Hepatocyte (in vitro differentiated cells): ENCODE measurements at regions not wholly inside any gene's neighbourhood (a gene's known extent, or its start where the extent isn't known, plus 50 kb on each side); places are given as distances from the start of the nearest gene placed in this dataset.
A peak's percentile ranks its signal among the peaks of the same experiment; 100 is the strongest.

Source experiments
- DNase-seq: peaks from one replicate; pipeline ENCODE4 v3.0.0-alpha.2; 2016; ENCODE audit warnings: low spot score
- H2AFZ ChIP-seq: fragments of 200-600 bp; sonication (generic); 2 replicates; pipeline ENCODE4 v1.6.0; 2016; ENCODE audit warnings: antibody characterized with exemption, mild to moderate bottlenecking
- H3K27ac ChIP-seq: fragments of 200-600 bp; sonication (generic); 2 replicates; pipeline ENCODE4 v1.5.1; 2016; ENCODE audit warnings: mild to moderate bottlenecking
- H3K27me3 ChIP-seq: fragments of 200-600 bp; sonication (generic); 2 replicates; pipeline ENCODE4 v1.6.1; 2016
- H3K36me3 ChIP-seq: fragments of 200-600 bp; sonication (generic); replicated peaks from 2 replicates; pipeline ENCODE4 v1.5.1; 2016; ENCODE audit warnings: low read depth; ENCODE audit not compliant: insufficient read depth
- H3K4me1 ChIP-seq: fragments of 200-600 bp; sonication (generic); 2 replicates; pipeline ENCODE4 v1.5.1; 2016; ENCODE audit warnings: mild to moderate bottlenecking, moderate library complexity; ENCODE audit not compliant: insufficient read depth
- H3K4me2 ChIP-seq: fragments of 200-600 bp; sonication (generic); 2 replicates; pipeline ENCODE4 v1.6.0; 2016
- H3K4me3 ChIP-seq: fragments of 200-600 bp; sonication (generic); 2 replicates; pipeline ENCODE4 v1.5.1; 2016; ENCODE audit warnings: mild to moderate bottlenecking
- H3K79me2 ChIP-seq: fragments of 200-600 bp; sonication (generic); 2 replicates; pipeline ENCODE4 v1.6.0; 2017; ENCODE audit warnings: mild to moderate bottlenecking
- H3K9me2 ChIP-seq: fragments of 200-600 bp; sonication (generic); replicated peaks from 2 replicates; pipeline ENCODE4 v1.6.0; 2017; ENCODE audit warnings: mild to moderate bottlenecking; ENCODE audit not compliant: insufficient read depth
- H3K9me3 ChIP-seq: fragments of 200-600 bp; sonication (generic); 2 replicates; pipeline ENCODE4 v1.5.1; 2016; ENCODE audit warnings: low read depth, mild to moderate bottlenecking
- H4K20me1 ChIP-seq: fragments of 200-600 bp; sonication (generic); 2 replicates; pipeline ENCODE4 v1.6.0; 2016; ENCODE audit warnings: mild to moderate bottlenecking; ENCODE audit not compliant: insufficient read depth, poor library complexity, severe bottlenecking
- EZH2 ChIP-seq: fragments of 200-600 bp; sonication (generic); IDR thresholded peaks from 2 replicates; pipeline ENCODE4 v1.6.1; 2016; ENCODE audit warnings: antibody characterized with exemption, mild to moderate bottlenecking, borderline replicate concordance
- EZH2phosphoT487 ChIP-seq: fragments of 200-600 bp; sonication (generic); IDR thresholded peaks from one replicate; pipeline ENCODE4 v1.6.1; 2018; ENCODE audit warnings: antibody characterized with exemption, mild to moderate bottlenecking, low read depth, moderate library complexity; ENCODE audit not compliant: unreplicated experiment, severe bottlenecking
- WGBS: methylation state at CpG from one replicate; pipeline ENCODE4 v1.1.6; 2016; ENCODE audit warnings: low lambda C conversion rate; ENCODE audit errors: missing lambda C conversion rate; 5-methylcytosine and 5-hydroxymethylcytosine counted together
- TF ChIP-seq, protein P1 (sequence below): fragments of 200-600 bp; sonication (generic); IDR thresholded peaks from 2 replicates; pipeline ENCODE4 v1.5.1; 2016; ENCODE audit warnings: antibody characterized with exemption, mild to moderate bottlenecking; ENCODE audit not compliant: poor library complexity

DNA sequence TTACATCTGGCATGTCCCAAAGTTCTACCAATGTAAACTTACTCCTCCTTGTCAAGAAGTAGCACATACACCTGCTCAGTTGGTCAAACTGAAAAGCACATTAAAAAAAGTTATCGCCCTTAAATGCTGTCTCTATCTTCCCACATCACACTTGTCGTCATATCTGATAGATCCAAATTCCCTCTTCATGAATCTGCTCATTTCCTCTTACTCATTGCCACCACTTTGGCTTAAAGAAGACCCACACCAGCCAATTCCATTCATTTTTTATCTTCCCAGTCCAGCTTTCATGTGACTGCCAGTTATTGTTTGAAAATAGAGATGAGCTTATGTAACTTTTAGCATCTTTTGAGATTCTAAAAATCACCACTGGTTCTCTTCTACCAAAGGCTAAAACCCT lies 305.9 kb upstream of the MTNR1B start:
- no peaks in the 10 kb centered on the region for H4K20me1 ChIP-seq
- H3K9me3 ChIP-seq, result no peaks in the 10 kb centered on the region
- H3K9me2 ChIP-seq, result no peaks in the 10 kb centered on the region
- H3K79me2 ChIP-seq, result no peaks in the 10 kb centered on the region
- no peak for DNase-seq
- no peaks in the 10 kb centered on the region for H3K36me3 ChIP-seq
- no peaks in the 10 kb centered on the region for H3K4me1 ChIP-seq
- TF ChIP-seq EZH2, result no peak
- TF ChIP-seq, protein P1, sequence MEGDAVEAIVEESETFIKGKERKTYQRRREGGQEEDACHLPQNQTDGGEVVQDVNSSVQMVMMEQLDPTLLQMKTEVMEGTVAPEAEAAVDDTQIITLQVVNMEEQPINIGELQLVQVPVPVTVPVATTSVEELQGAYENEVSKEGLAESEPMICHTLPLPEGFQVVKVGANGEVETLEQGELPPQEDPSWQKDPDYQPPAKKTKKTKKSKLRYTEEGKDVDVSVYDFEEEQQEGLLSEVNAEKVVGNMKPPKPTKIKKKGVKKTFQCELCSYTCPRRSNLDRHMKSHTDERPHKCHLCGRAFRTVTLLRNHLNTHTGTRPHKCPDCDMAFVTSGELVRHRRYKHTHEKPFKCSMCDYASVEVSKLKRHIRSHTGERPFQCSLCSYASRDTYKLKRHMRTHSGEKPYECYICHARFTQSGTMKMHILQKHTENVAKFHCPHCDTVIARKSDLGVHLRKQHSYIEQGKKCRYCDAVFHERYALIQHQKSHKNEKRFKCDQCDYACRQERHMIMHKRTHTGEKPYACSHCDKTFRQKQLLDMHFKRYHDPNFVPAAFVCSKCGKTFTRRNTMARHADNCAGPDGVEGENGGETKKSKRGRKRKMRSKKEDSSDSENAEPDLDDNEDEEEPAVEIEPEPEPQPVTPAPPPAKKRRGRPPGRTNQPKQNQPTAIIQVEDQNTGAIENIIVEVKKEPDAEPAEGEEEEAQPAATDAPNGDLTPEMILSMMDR, result no peak
- H3K27me3 ChIP-seq, result no peaks in the 10 kb centered on the region
- H2AFZ ChIP-seq, result no peak overlapping the region
- H3K27ac ChIP-seq, result no peak overlapping the region
- no peak overlapping the region for H3K4me2 ChIP-seq
- no peak overlapping the region for H3K4me3 ChIP-seq
- 96% methylated on average over 2 of the region's 2 CpGs for WGBS

DNA sequence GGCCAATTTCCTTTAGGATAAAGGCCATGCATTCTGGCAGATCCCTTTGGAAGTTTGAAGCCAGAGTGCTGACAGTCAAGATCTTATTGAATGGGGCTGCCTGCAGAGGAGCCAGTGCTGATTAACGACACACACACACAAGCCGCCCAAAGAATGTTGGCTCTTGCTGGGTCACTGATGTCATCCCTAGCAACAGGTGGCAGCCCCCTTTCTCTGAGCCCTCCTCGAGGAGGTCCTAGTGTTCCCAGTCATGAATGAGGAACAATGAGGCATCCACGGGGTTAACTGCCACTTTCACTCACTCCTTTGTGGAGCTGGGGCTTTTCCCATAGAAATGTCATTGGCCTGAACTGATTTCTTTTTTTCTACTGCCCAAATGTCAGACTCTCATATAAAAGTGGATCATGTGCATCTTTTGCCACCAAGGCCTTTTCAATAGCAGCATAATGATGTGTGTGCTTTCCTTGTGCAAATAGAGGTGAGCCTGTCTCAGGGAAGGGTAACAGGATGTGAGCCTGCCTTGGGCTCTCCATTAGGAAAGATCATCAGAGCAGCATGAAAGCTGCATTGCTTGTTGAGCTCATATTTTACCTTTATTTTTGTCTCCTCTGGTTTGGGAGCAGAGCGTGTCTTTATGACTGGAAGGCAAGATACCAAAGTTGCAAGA lies 301.8 kb upstream of the MTNR1B start:
- H2AFZ ChIP-seq, result no peak overlapping the region
- no peaks in the 10 kb centered on the region for H3K9me3 ChIP-seq
- DNase-seq, result no peak
- no peak overlapping the region for H3K4me3 ChIP-seq
- no peaks in the 10 kb centered on the region for H3K27me3 ChIP-seq
- 80% methylated on average over 5 of the region's 5 CpGs for WGBS
- no peaks in the 10 kb centered on the region for H4K20me1 ChIP-seq
- H3K4me1 ChIP-seq, result peaks cover 8% of the 10 kb centered on the region
- H3K79me2 ChIP-seq, result no peaks in the 10 kb centered on the region
- H3K4me2 ChIP-seq, result no peak overlapping the region
- H3K27ac ChIP-seq, result no peak overlapping the region
- no peaks in the 10 kb centered on the region for H3K9me2 ChIP-seq
- H3K36me3 ChIP-seq, result no peaks in the 10 kb centered on the region
- no peak for TF ChIP-seq EZH2

DNA sequence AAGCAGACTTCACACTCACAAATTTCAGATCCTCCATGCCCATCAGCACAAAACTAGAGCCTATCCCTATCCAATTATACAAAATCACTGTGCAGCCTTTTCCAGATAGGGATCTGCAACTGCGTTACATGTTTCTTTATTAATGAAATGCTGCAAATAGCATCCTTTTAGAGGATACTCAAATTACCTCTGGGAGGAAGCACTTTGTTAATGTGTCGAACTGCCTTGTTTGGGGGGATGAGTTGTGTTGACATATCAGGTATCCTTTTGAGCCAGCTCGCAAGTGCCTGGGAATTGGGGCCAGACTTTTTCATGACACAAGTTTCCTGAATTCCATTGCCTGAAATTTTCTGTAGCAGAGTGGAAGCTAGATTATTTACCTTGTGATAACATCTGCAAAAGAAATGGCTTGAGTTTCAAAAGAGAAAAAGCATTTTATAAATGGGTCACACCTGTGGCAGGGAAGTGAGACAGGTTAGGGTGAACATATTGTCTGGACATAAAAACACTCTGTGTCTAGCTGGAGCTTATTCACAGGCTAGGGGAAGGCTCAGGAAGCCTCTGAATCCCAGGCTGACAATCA lies 299.1 kb upstream of the MTNR1B start:
- Histone ChIP-seq H3K27me3 (no peaks in the 10 kb centered on the region), H3K4me1 (peaks cover 8% of the 10 kb centered on the region), H3K36me3 (no peaks in the 10 kb centered on the region), H3K4me2 (peak overlapping the region; percentile 15), H3K9me2 (no peaks in the 10 kb centered on the region), H3K79me2 (no peaks in the 10 kb centered on the region), H3K9me3 (no peaks in the 10 kb centered on the region), H3K4me3 (no peak overlapping the region), H4K20me1 (no peaks in the 10 kb centered on the region), H3K27ac (no peak overlapping the region), H2AFZ (no peak overlapping the region)
- no peak for DNase-seq
- TF ChIP-seq EZH2phosphoT487 (no peak), EZH2 (no peak)
- TF ChIP-seq, protein P1, result no peak
- WGBS, result 31% methylated on average over 3 of the region's 3 CpGs

DNA sequence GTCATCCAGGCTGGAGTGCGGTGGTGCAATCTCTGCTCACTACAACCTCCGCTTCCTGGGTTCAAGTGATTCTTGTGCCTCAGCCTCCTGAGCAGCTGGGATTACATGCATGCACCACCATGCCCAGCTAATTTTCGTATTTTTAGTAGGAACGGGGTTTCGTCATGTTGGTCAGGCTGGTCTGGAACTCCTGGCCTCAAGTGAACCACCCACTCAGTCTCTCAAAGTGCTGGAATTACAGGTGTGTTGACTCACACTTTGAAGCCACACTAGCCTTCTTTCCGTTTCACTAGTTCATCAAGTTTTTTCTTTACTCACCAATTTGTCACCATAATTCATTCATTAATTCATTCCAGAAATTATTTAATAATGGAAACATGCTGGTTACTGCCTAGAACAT lies 298.4 kb upstream of the MTNR1B start:
- Histone ChIP-seq H4K20me1 (no peaks in the 10 kb centered on the region), H3K36me3 (no peaks in the 10 kb centered on the region), H3K27ac (no peak overlapping the region), H3K4me2 (peak overlapping the region; percentile 15), H3K9me2 (no peaks in the 10 kb centered on the region), H3K4me1 (peaks cover 8% of the 10 kb centered on the region), H3K4me3 (no peak overlapping the region), H3K27me3 (no peaks in the 10 kb centered on the region), H3K79me2 (no peaks in the 10 kb centered on the region), H2AFZ (no peak overlapping the region), H3K9me3 (no peaks in the 10 kb centered on the region)
- DNase-seq, result no peak
- TF ChIP-seq, protein P1, result no peak
- TF ChIP-seq EZH2phosphoT487 (no peak), EZH2 (no peak)
- 90% methylated on average over 6 of the region's 6 CpGs for WGBS
